IMR-90 (cell line): ENCODE measurements at regions not wholly inside any gene's neighbourhood (a gene's known extent, or its start where the extent isn't known, plus 50 kb on each side); places are given as distances from the start of the nearest gene placed in this dataset.

ENCODE experiments used
- ATAC-seq: fragments of 200-7000 bp; cut with Tn5 transposase; 2 replicates; pipeline ENCODE4 v1.9.1; 2020; ENCODE audit warnings: low read depth, mild to moderate bottlenecking, moderate library complexity
- BruUV-seq: library from RNA; stranded (reverse); fragments of 400-500 nt; replicated peaks from 2 replicates; lab custom pipeline; 2021; lab: Mats Ljungman, UMichigan
- CTCF ChIA-PET: fragments of 300-600 bp; formaldehyde crosslinking; extraction: SDS; loops from one replicate; lab custom pipeline; 2021; ENCODE audit warnings: antibody characterized with exemption; lab: Yijun Ruan, JAX
- POLR2A ChIA-PET: fragments of 300-600 bp; sonication (Branson Sonifier 250); formaldehyde crosslinking; loops from one replicate; lab custom pipeline; 2022; ENCODE audit warnings: antibody characterized with exemption; ENCODE audit not compliant: unreplicated experiment; lab: Charles Lee
- DNase-seq: peaks from one replicate; pipeline ENCODE4 v3.0.0; 2013
- H2AFZ ChIP-seq: replicated peaks from 2 replicates; pipeline ENCODE3; 2013; ENCODE audit warnings: low read length, mild to moderate bottlenecking; ENCODE audit not compliant: poor library complexity
- H2AK5ac ChIP-seq: 2 replicates; pipeline ENCODE4 v1.6.1; 2013; ENCODE audit warnings: low read depth, low read length, inconsistent platforms
- H2AK9ac ChIP-seq: replicated peaks from 2 replicates; pipeline ENCODE3; 2013; ENCODE audit warnings: mild to moderate bottlenecking, low read depth, low read length, moderate library complexity; ENCODE audit not compliant: poor library complexity
- H2BK120ac ChIP-seq: 2 replicates; pipeline ENCODE4 v1.6.1; 2013; ENCODE audit warnings: low read depth, low read length, inconsistent platforms
- H2BK15ac ChIP-seq: 3 replicates; pipeline ENCODE4 v1.6.1; 2013; ENCODE audit warnings: low read depth, low read length, inconsistent platforms
- H2BK20ac ChIP-seq: 2 replicates; pipeline ENCODE4 v1.6.1; 2013; ENCODE audit warnings: low read depth, mild to moderate bottlenecking, inconsistent platforms, low read length, moderate library complexity
- H2BK5ac ChIP-seq: 2 replicates; pipeline ENCODE4 v1.6.1; 2013; ENCODE audit warnings: mild to moderate bottlenecking, low read depth, low read length, inconsistent platforms; ENCODE audit not compliant: poor library complexity, severe bottlenecking
- H3K14ac ChIP-seq: replicated peaks from 2 replicates; pipeline ENCODE4 v1.6.1; 2013; ENCODE audit warnings: low read depth, low read length, inconsistent platforms
- H3K18ac ChIP-seq: 2 replicates; pipeline ENCODE4 v1.6.1; 2013; ENCODE audit warnings: low read depth, low read length, control low read depth
- H3K23ac ChIP-seq: 2 replicates; pipeline ENCODE4 v1.6.1; 2013; ENCODE audit warnings: low read depth, low read length, inconsistent platforms
- H3K27ac ChIP-seq: 2 replicates; pipeline ENCODE4 v1.5.1; 2013; ENCODE audit warnings: mild to moderate bottlenecking, control low read depth, low read length; ENCODE audit not compliant: insufficient read depth
- H3K27me3 ChIP-seq: 2 replicates; pipeline ENCODE4 v1.6.1; 2013; ENCODE audit warnings: low read length; ENCODE audit not compliant: control insufficient read depth, insufficient read depth
- H3K36me3 ChIP-seq: 2 replicates; pipeline ENCODE4 v1.6.1; 2013; ENCODE audit warnings: low read length, mixed read lengths; ENCODE audit not compliant: control insufficient read depth, insufficient read depth
- H3K4ac ChIP-seq: 2 replicates; pipeline ENCODE4 v1.6.1; 2013; ENCODE audit warnings: low read depth, low read length, inconsistent platforms
- H3K4me1 ChIP-seq: 2 replicates; pipeline ENCODE4 v1.6.1; 2013; ENCODE audit warnings: low read length, mixed read lengths; ENCODE audit not compliant: control insufficient read depth, insufficient read depth
- H3K4me2 ChIP-seq: 2 replicates; pipeline ENCODE4 v1.6.1; 2013; ENCODE audit warnings: low read depth, mild to moderate bottlenecking, control low read depth, low read length, moderate library complexity
- H3K4me3 ChIP-seq: 2 replicates; pipeline ENCODE4 v1.5.1; 2013; ENCODE audit warnings: low read depth, mild to moderate bottlenecking, control low read depth, low read length, moderate library complexity; ENCODE audit not compliant: insufficient read depth
- H3K56ac ChIP-seq: 2 replicates; pipeline ENCODE4 v1.6.1; 2013; ENCODE audit warnings: low read length, inconsistent platforms; ENCODE audit not compliant: insufficient read depth; ENCODE audit errors: extremely low read depth
- H3K79me1 ChIP-seq, 2 experiments: 2 replicates each; pipeline ENCODE4 v1.6.1; 2013; ENCODE audit warnings: low read length in 2 of 2, inconsistent platforms in 1 of 2, low read depth in 1 of 2
- H3K9ac ChIP-seq: 2 replicates; pipeline ENCODE4 v1.6.1; 2013; ENCODE audit warnings: low read depth, low read length, control low read depth
- H3K9me1 ChIP-seq: 2 replicates; pipeline ENCODE4 v1.6.1; 2013; ENCODE audit warnings: low read length, inconsistent platforms; ENCODE audit not compliant: insufficient read depth
- H3K9me3 ChIP-seq: 2 replicates; pipeline ENCODE4 v1.6.1; 2013; ENCODE audit warnings: low read length; ENCODE audit not compliant: control insufficient read depth, insufficient read depth
- H4K20me1 ChIP-seq: 2 replicates; pipeline ENCODE4 v1.6.1; 2013; ENCODE audit warnings: low read length, inconsistent platforms; ENCODE audit not compliant: insufficient read depth
- H4K5ac ChIP-seq: 2 replicates; pipeline ENCODE4 v1.6.1; 2013; ENCODE audit warnings: mild to moderate bottlenecking, low read depth, low read length, control low read depth
- H4K8ac ChIP-seq, 2 experiments: 2 replicates each; pipeline ENCODE4 v1.6.1; 2013; ENCODE audit warnings: low read depth in 2 of 2, low read length in 2 of 2, control low read depth in 1 of 2, inconsistent platforms in 1 of 2
- H4K91ac ChIP-seq: 2 replicates; pipeline ENCODE4 v1.6.1; 2013; ENCODE audit warnings: low read depth, low read length, inconsistent platforms; ENCODE audit not compliant: insufficient read depth
- WGBS, 2 experiments: methylation state at CpG; one replicate each; pipeline versions ENCODE4 v1.1.5 to v1.1.7; 2013; ENCODE audit warnings: missing lambda C conversion rate in 2 of 2; ENCODE audit not compliant: insufficient read length in 1 of 2; ENCODE audit errors: extremely low coverage in 2 of 2; 5-methylcytosine and 5-hydroxymethylcytosine counted together
- dilution Hi-C: fragments of 300-500 bp; cut with HindIII; formaldehyde crosslinking; loops from one replicate; pipeline ENCODE4 v1.14.3; 2018; ENCODE audit warnings: low sequenced_read_pairs; ENCODE audit not compliant: unreplicated experiment
- in situ Hi-C: fragments of 300-500 bp; cut with MboI; formaldehyde crosslinking; loops from 3 replicates; pipeline ENCODE4 v1.14.3; 2019; ENCODE audit warnings: low sequenced_read_pairs, inconsistent platforms, mixed read lengths
- intact Hi-C: fragments of 100-400 bp; cut with micrococcal nuclease; formaldehyde crosslinking; loops from 2 replicates; pipeline ENCODE4 v1.10.0; 2022
- TF ChIP-seq, protein P1 (sequence below): fragments of 150-350 bp; IDR thresholded peaks from 2 replicates; pipeline ENCODE4 v1.6.1; 2016; ENCODE audit warnings: low read depth, mild to moderate bottlenecking, low read length, moderate library complexity, borderline replicate concordance

DNA sequence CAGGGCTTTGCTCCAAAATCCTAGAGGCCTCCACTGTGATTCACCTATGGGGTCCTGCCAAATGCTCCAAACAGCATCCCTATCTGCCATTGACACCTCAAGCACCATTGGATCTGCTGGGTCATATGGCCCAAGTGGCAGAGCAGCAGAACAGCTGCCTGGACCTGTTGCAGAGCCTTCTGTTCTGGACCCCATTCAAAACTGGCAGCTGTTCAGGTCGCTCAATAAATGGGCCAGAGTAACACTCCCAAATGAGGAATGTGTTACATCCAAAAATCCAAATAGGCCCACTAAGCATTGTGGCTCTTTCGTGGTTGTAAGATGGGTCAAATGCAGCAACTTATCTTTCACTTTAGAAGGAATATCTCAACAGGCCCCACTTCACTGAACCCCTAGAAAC is 783.6 kb downstream of the DCDC2C start:
- dilution Hi-C loops, result no loop called here
- no CpG with 5 or more reads among the region's 2 CpGs for WGBS, 2 experiments
- no peak for DNase-seq
- Histone ChIP-seq H2AFZ (no peak overlapping the region), H3K4ac (no peak overlapping the region), H3K23ac (no peak overlapping the region), H3K27me3 (no peaks in the 10 kb centered on the region), H2AK9ac (no peak overlapping the region), H3K79me1 (no peaks in the 10 kb centered on the region), H2AK5ac (no peak overlapping the region), H3K36me3 (no peaks in the 10 kb centered on the region), H3K4me2 (no peak overlapping the region), H4K91ac (no peak overlapping the region), H2BK15ac (no peak overlapping the region), H2BK20ac (no peak overlapping the region), H3K27ac (no peak overlapping the region), H3K18ac (no peak overlapping the region), H2BK120ac (no peak overlapping the region), H3K4me1 (no peaks in the 10 kb centered on the region), H4K20me1 (no peaks in the 10 kb centered on the region), H3K9me3 (peaks cover 14% of the 10 kb centered on the region), H3K4me3 (no peak overlapping the region), H3K56ac (no peak overlapping the region), H3K14ac (no peak overlapping the region), H4K5ac (no peak overlapping the region), H2BK5ac (no peak overlapping the region), H3K9me1 (no peaks in the 10 kb centered on the region), H3K9ac (no peak overlapping the region), H4K8ac (no peak overlapping the region)
- in situ Hi-C loops, result no loop called here
- no TSS peak for BruUV-seq
- CTCF ChIA-PET, result no interaction called here
- TF ChIP-seq, protein P1, sequence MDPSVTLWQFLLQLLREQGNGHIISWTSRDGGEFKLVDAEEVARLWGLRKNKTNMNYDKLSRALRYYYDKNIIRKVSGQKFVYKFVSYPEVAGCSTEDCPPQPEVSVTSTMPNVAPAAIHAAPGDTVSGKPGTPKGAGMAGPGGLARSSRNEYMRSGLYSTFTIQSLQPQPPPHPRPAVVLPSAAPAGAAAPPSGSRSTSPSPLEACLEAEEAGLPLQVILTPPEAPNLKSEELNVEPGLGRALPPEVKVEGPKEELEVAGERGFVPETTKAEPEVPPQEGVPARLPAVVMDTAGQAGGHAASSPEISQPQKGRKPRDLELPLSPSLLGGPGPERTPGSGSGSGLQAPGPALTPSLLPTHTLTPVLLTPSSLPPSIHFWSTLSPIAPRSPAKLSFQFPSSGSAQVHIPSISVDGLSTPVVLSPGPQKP, result no peak
- POLR2A ChIA-PET, result no interaction called here
- intact Hi-C loops, result no loop called here
- no peak for ATAC-seq
